ENCODE measurements at regions not wholly inside any gene's neighbourhood (a gene's known extent, or its start where the extent isn't known, plus 50 kb on each side); places are given as distances from the start of the nearest gene placed in this dataset.
A peak's percentile ranks its signal among the peaks of the same experiment; 100 is the strongest.
"Not testable (repeated sequence)": the region's sequence is repeated elsewhere in the genome, so short reads cannot be mapped to it uniquely, and the experiment has no call there.

DNA sequence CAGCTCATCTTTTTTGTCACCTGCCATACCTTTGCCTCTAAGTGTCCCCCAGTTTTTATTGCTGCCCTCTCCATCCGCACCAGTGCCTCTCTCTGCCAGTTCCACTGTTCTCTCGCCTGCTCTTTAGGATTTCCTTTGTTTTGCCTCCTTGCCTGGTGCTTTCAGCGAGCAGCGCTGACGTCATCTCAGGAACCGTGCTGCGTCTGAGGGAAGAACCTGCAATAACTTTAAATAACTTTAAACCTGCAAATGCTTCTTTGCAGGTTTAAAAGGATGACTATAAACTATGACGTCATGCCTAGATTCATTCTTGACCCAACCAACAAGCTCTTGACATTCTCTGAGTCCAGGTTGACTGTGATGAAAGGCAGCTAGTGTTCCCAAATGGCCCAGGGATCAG is 105.1 kb downstream of the LRRC74B start:
- not testable (repeated sequence) for DNase-seq (ENCODE audit: extremely low spot score, unreplicated experiment); H3K4me1 Mint-ChIP-seq (ENCODE audit: unreplicated experiment); H3K9me3 Mint-ChIP-seq; H3K27ac Mint-ChIP-seq; H3K4me3 Mint-ChIP-seq; H3K36me3 Mint-ChIP-seq; H3K27me3 Mint-ChIP-seq

DNA sequence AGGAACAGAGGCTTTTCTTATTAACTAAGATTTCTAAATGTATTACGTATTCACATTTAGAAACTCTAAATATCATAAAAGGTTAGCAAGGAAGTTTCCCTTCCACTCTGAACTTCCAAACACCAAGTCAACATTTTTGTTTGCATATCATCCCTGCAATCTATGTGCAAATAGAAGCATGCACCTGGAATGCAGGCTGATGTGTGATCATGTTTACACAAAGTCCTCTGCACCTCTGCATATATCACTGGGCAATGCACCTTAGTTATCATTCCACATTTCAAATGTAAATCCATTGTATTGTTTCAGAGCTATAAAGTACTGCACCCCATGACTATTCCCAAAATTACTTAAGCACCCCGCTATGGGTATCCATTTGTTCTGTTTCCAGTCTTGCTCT is 142.1 kb downstream of the LRRC74B start:
- not testable (repeated sequence) for H3K4me1 Mint-ChIP-seq (ENCODE audit: unreplicated experiment); H3K27ac Mint-ChIP-seq; H3K9me3 Mint-ChIP-seq; H3K4me3 Mint-ChIP-seq; DNase-seq (ENCODE audit: extremely low spot score, unreplicated experiment); H3K36me3 Mint-ChIP-seq; H3K27me3 Mint-ChIP-seq

GRCh38 chr22:21212054-21212453 is 166.3 kb downstream of the LRRC74B start:
- H3K27ac Mint-ChIP-seq, H3K4me3 Mint-ChIP-seq: not testable (repeated sequence)

DNA sequence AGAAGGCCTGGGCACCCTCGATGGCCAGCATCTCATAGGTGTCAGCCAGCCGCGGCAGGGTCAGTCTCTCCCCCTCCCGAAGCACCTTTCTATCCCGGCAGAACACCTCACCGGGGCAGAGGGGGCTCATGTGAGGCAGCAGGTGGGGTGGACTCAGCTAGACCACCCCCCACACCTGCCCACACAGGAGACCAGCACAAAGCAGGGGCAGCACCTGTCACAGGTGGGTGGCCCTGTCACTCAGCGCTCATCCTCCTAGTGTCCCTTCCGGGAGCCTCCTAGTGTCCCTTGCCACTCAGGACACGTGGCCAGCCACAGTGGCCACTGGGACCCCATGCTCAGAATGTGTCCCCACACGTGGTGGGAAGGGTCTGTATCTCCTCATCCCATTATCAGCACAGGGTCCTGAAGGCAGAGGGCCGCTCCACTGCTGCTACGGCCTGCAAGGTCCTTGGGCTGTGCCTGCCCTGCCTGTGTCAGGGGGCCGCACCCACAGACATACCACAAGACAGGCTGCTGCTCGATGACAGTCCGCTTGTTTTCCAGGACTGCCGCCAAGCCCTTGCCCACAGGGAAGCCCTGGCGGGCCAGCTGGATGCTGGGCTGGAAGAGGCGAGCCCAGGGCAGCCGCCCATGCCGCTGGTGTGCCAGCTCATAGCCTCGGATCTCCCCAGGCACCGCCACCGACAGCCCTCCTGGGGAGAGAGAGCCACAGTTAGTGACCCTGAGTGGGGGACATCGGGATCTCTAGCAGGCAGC is 167.4 kb upstream of the RIMBP3B start:
- not testable (repeated sequence) for H3K36me3 Mint-ChIP-seq; H3K27ac Mint-ChIP-seq; H3K9me3 Mint-ChIP-seq; H3K4me3 Mint-ChIP-seq; H3K27me3 Mint-ChIP-seq; H3K4me1 Mint-ChIP-seq (ENCODE audit: unreplicated experiment); DNase-seq (ENCODE audit: extremely low spot score, unreplicated experiment)

More at GRCh38 chr22:21212054-21212453, 166.3 kb downstream of the LRRC74B start:
- not testable (repeated sequence) for H3K9me3 Mint-ChIP-seq; H3K36me3 Mint-ChIP-seq; H3K27me3 Mint-ChIP-seq; H3K4me1 Mint-ChIP-seq (ENCODE audit: unreplicated experiment); DNase-seq (ENCODE audit: extremely low spot score, unreplicated experiment)

DNA sequence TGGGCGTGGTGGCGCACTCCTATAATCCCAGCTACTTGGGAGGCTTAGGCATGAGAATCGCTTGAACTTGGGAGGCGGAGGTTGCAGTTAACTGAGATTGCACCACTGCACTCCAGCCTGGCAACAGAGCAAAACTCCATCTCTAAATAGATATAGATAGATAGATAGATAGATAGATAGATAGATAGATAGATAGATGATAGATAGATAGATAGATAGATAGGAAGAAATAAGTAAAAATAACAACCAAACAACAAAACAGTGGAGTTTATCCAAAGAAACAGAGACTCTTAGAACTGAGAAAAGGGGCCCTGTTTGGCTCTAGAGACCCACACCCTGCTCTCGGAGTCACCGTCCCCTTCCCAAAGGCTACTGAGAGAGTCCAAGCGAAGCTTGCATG is 158.7 kb upstream of the RIMBP3B start:
- not testable (repeated sequence) for H3K27me3 Mint-ChIP-seq; DNase-seq (ENCODE audit: extremely low spot score, unreplicated experiment); H3K9me3 Mint-ChIP-seq; H3K4me3 Mint-ChIP-seq; H3K27ac Mint-ChIP-seq; H3K4me1 Mint-ChIP-seq (ENCODE audit: unreplicated experiment); H3K36me3 Mint-ChIP-seq

DNA sequence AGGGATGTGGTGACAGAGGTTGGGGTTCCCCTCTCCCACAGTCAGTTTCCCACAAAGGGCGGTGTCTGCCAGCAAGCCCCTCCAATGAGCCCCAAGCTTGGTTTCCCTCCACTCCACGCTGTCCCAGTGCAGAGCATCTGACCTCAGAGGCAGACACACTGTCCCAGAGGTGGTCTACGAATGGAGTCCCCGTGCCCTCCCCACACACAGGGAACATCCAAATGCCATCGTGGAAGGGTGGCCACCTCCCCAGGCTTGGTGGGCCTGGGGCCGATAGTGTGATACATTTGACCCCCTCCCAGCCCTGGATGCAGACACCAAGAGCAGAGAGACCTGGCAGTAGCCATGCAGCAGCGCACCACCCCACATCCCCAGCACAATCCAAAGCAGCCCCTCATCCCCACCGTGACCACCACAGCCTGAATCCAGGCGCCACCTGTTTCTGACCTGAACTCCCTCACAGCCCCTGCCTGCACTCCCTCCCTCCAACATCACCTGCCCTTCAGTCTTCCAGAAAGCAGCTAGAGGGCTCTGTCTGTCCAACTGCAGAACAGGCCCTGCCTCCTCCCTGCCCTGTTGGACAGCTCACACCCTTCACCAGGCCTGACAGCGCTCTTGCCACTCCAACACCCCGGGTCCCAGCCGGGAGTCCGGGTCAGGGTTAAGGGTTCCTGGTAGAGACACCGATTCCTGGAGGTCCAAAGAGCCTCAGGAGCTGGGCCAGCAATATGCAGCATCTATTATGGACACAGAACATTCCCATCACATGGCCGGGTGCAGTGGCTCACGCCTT is 156.5 kb upstream of the RIMBP3B start:
- H3K9me3 Mint-ChIP-seq; DNase-seq (ENCODE audit: extremely low spot score, unreplicated experiment); H3K4me3 Mint-ChIP-seq; H3K27me3 Mint-ChIP-seq; H3K36me3 Mint-ChIP-seq; H3K27ac Mint-ChIP-seq; H3K4me1 Mint-ChIP-seq (ENCODE audit: unreplicated experiment): not testable (repeated sequence)

DNA sequence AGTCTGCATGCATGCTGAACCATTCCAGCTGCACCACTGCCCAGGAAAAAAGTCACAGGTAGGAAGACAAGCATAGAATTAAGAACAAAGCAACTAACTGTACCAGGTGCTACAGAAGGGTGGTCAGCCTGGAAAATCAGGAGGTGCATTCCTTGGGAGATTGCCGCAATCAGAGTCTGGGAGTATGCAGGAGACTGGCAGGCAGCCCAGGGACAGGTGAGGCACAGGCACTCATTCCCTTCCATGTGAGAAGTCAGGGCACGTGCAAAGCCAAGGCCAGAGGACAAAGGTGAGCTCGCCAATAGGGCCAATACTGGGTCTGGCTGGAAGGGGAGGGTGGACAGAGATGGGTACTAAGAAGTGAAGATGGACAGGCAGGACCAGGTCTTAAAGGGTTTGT is 132.1 kb upstream of the RIMBP3B start:
- H3K36me3 Mint-ChIP-seq; H3K4me3 Mint-ChIP-seq; H3K9me3 Mint-ChIP-seq; H3K27me3 Mint-ChIP-seq; DNase-seq (ENCODE audit: extremely low spot score, unreplicated experiment); H3K4me1 Mint-ChIP-seq (ENCODE audit: unreplicated experiment); H3K27ac Mint-ChIP-seq: not testable (repeated sequence)

DNA sequence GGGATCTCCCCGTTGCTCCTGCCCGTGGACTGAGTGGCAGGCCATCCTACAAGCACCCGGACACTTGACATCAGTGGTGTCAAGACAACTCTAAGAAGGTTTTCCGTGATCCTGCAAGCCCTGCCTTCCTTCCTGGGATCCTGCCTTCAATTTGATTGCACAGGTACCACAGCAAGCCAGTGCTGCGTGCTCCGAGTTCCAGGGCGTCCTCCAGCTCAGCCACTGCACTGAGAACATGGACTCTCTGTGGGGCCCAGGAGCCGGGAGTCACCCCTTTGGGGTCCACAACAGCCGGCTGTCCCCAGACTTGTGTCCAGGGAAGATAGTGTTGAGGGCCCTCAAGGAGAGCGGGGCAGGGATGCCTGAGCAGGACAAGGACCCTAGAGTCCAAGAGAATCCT is 100.9 kb upstream of the RIMBP3B start:
- H3K36me3 Mint-ChIP-seq; H3K4me1 Mint-ChIP-seq (ENCODE audit: unreplicated experiment): not testable (repeated sequence)
- DNase-seq (ENCODE audit: extremely low spot score, unreplicated experiment) = peak; percentile 66

DNA sequence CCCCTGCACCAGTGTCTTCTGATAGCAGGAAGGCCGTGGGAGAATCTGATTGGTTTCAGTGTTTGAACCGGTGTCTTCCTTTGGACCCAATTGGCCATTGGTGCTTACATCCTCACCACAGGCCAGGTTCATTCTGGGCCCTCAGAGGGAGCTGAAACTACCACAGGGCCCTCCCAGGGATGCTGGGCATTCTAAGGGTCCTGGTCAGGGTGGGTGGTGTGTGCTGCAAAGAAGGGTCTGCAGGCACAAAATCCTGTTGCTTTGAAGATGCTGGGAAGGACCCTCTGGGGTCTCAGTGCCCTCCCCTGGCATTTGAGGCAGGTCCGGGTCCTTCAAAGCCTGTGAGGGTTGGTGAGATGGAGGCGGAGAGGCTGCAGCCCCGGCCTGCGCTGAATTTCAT is 89.8 kb upstream of the RIMBP3B start:
- H3K27me3 Mint-ChIP-seq; H3K36me3 Mint-ChIP-seq; H3K27ac Mint-ChIP-seq; H3K4me1 Mint-ChIP-seq (ENCODE audit: unreplicated experiment); H3K9me3 Mint-ChIP-seq; DNase-seq (ENCODE audit: extremely low spot score, unreplicated experiment); H3K4me3 Mint-ChIP-seq: not testable (repeated sequence)

More for the DNA sequence above, 100.9 kb upstream of the RIMBP3B start:
- not testable (repeated sequence) for H3K4me3 Mint-ChIP-seq, H3K27me3 Mint-ChIP-seq, H3K9me3 Mint-ChIP-seq, H3K27ac Mint-ChIP-seq

GRCh38 chr22:21327629-21328028 is 55.9 kb upstream of the RIMBP3B start:
- H3K27ac Mint-ChIP-seq; H3K4me1 Mint-ChIP-seq (ENCODE audit: unreplicated experiment); H3K27me3 Mint-ChIP-seq; H3K36me3 Mint-ChIP-seq; DNase-seq (ENCODE audit: extremely low spot score, unreplicated experiment); H3K4me3 Mint-ChIP-seq; H3K9me3 Mint-ChIP-seq: not testable (repeated sequence)
